SW 1271 (cell line): ENCODE measurements at regions not wholly inside any gene's neighbourhood (a gene's known extent, or its start where the extent isn't known, plus 50 kb on each side); places are given as distances from the start of the nearest gene placed in this dataset.
"Not testable (repeated sequence)": the region's sequence is repeated elsewhere in the genome, so short reads cannot be mapped to it uniquely, and the experiment has no call there.

Source experiments
- DNase-seq, 2 experiments: peaks; one replicate each; lab custom pipeline; 2025; lab: John Stamatoyannopoulos, UW

- no peak for DNase-seq
Measured at GRCh38 chr4:133324491-133324890, 175.4 kb downstream of the PCDH10 start.

GRCh38 chr4:133323670-133324069, 174.6 kb downstream of the PCDH10 start:
- DNase-seq = no peak

GRCh38 chr4:133320576-133321170, 171.6 kb downstream of the PCDH10 start:
- DNase-seq = peak in 1 of 2 experiments; percentile 35

- no peak for DNase-seq
Measured at GRCh38 chr4:133316909-133317308, 167.8 kb downstream of the PCDH10 start.

GRCh38 chr4:133314991-133315390, 165.9 kb downstream of the PCDH10 start:
- DNase-seq = no peak

GRCh38 chr4:133287396-133287795, 138.3 kb downstream of the PCDH10 start:
- no peak for DNase-seq

- no peak for DNase-seq
Measured at GRCh38 chr4:133278591-133278990, 129.5 kb downstream of the PCDH10 start.

GRCh38 chr4:133277940-133278339, 128.8 kb downstream of the PCDH10 start:
- DNase-seq = not testable (repeated sequence)

GRCh38 chr4:133275246-133275645, 126.2 kb downstream of the PCDH10 start:
- no peak for DNase-seq

GRCh38 chr4:133273401-133273800, 124.3 kb downstream of the PCDH10 start:
- no peak for DNase-seq

- no peak for DNase-seq
Measured at GRCh38 chr4:133270021-133270570, 121.0 kb downstream of the PCDH10 start.

- no peak for DNase-seq
Measured at GRCh38 chr4:133268205-133268604, 119.1 kb downstream of the PCDH10 start.

GRCh38 chr4:133267506-133267905, 118.4 kb downstream of the PCDH10 start:
- not testable (repeated sequence) for DNase-seq

- not testable (repeated sequence) for DNase-seq
Measured at GRCh38 chr4:133266966-133267365, 117.9 kb downstream of the PCDH10 start.

- not testable (repeated sequence) for DNase-seq
Measured at GRCh38 chr4:133264251-133264650, 115.2 kb downstream of the PCDH10 start.

- no peak for DNase-seq
Measured at GRCh38 chr4:133263104-133263503, 114.0 kb downstream of the PCDH10 start.

GRCh38 chr4:133247861-133248260, 98.8 kb downstream of the PCDH10 start:
- no peak for DNase-seq

- DNase-seq = no peak
Measured at GRCh38 chr4:133245226-133245625, 96.1 kb downstream of the PCDH10 start.
